ENCODE measurements at regions not wholly inside any gene's neighbourhood (a gene's known extent, or its start where the extent isn't known, plus 50 kb on each side); places are given as distances from the start of the nearest gene placed in this dataset.
"Not testable (repeated sequence)": the region's sequence is repeated elsewhere in the genome, so short reads cannot be mapped to it uniquely, and the experiment has no call there.

- not testable (repeated sequence) for DNase-seq (ENCODE audit: low read depth in 2 of 2)
Observed at GRCh38 chr3:66842761-66843464, 155.2 kb upstream of the KBTBD8 start.

- no peak for DNase-seq (ENCODE audit: low read depth in 2 of 2)
Observed at GRCh38 chr3:66851894-66852613, 146.1 kb upstream of the KBTBD8 start.

- no peak for DNase-seq (ENCODE audit: low read depth in 2 of 2)
Observed at GRCh38 chr3:66854601-66855151, 143.4 kb upstream of the KBTBD8 start.

- DNase-seq (ENCODE audit: low read depth in 2 of 2), result no peak
Observed at GRCh38 chr3:66856533-66856932, 141.6 kb upstream of the KBTBD8 start.

GRCh38 chr3:66858656-66859381, 139.3 kb upstream of the KBTBD8 start:
- no peak for DNase-seq (ENCODE audit: low read depth in 2 of 2)

GRCh38 chr3:66860771-66861170, 137.3 kb upstream of the KBTBD8 start:
- no peak for DNase-seq (ENCODE audit: low read depth in 2 of 2)

GRCh38 chr3:66863205-66864111, 134.6 kb upstream of the KBTBD8 start:
- no peak for DNase-seq (ENCODE audit: low read depth in 2 of 2)

- DNase-seq (ENCODE audit: low read depth in 2 of 2), result no peak
Observed at GRCh38 chr3:66884659-66885058, 113.4 kb upstream of the KBTBD8 start.

GRCh38 chr3:66885326-66886000, 112.6 kb upstream of the KBTBD8 start:
- DNase-seq (ENCODE audit: low read depth in 2 of 2), result no peak

- DNase-seq (ENCODE audit: low read depth in 2 of 2), result no peak
Observed at GRCh38 chr3:66889750-66890494, 108.2 kb upstream of the KBTBD8 start.

- DNase-seq (ENCODE audit: low read depth in 2 of 2), result no peak
Observed at GRCh38 chr3:66898155-66898554, 100.0 kb upstream of the KBTBD8 start.

GRCh38 chr3:66904336-66904735, 93.8 kb upstream of the KBTBD8 start:
- no peak for DNase-seq (ENCODE audit: low read depth in 2 of 2)

GRCh38 chr3:66904831-66905493, 93.1 kb upstream of the KBTBD8 start:
- no peak for DNase-seq (ENCODE audit: low read depth in 2 of 2)

GRCh38 chr3:66907136-66907535, 91.0 kb upstream of the KBTBD8 start:
- no peak for DNase-seq (ENCODE audit: low read depth in 2 of 2)

- no peak for DNase-seq (ENCODE audit: low read depth in 2 of 2)
Observed at GRCh38 chr3:66910266-66911055, 87.6 kb upstream of the KBTBD8 start.

GRCh38 chr3:66912306-66912705, 85.8 kb upstream of the KBTBD8 start:
- no peak for DNase-seq (ENCODE audit: low read depth in 2 of 2)

- no peak for DNase-seq (ENCODE audit: low read depth in 2 of 2)
Observed at GRCh38 chr3:66922058-66922457, 76.0 kb upstream of the KBTBD8 start.

GRCh38 chr3:66923969-66924368, 74.1 kb upstream of the KBTBD8 start:
- DNase-seq (ENCODE audit: low read depth in 2 of 2), result no peak

- DNase-seq (ENCODE audit: low read depth in 2 of 2), result no peak
Observed at GRCh38 chr3:66928252-66928651, 69.9 kb upstream of the KBTBD8 start.

All from activated CD4-positive, alpha-beta T cell treated with anti-CD3 and anti-CD28 coated beads for 24 hours (primary cell).